Amniotic epithelial cell (primary cell): ENCODE measurements at regions not wholly inside any gene's neighbourhood (a gene's known extent, or its start where the extent isn't known, plus 50 kb on each side); places are given as distances from the start of the nearest gene placed in this dataset.
"Not testable (repeated sequence)": the region's sequence is repeated elsewhere in the genome, so short reads cannot be mapped to it uniquely, and the experiment has no call there.

ENCODE experiments used
- DNase-seq: peaks from one replicate; pipeline ENCODE4 v3.0.0-alpha.2; 2010; ENCODE audit warnings: low read depth

DNA sequence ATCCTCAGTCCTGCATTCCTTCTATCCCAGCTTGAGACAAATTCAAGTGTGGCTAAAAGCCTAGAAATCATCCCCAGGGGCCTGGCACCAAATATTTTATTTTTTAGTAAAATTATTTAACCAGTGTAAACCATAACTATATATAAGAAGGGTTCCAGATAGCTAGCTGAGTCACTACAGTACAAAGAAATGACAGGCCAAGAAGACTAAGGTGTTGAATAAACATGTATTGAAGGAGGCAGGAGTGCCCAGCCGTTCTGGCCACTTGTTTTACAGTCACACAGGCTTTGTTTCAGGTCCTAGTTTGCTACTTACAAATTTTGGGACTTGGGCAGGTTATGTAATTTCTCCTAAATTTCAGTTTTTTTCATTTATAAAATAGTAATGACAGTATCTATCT lies 225.9 kb upstream of the PITX2 start:
- no peak for DNase-seq

DNA sequence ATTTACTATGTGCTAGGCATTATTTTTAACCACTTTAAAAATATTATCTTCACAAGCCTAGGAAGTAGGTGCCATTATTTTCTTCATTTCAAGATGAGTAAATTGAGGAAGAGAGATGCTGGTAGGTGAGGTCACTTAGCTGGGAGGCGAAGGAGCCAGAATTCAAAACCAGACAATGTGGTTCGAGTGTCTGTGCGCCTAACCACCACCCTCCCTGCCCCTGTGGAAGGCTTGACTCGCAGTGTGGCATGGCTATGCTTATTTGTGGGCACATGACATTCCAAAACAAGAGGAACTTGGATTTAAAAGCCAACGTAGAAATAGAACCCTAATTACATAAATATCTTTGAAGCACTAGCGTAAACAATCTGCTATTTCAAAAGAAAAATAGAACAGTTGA lies 226.6 kb upstream of the PITX2 start:
- DNase-seq = no peak

DNA sequence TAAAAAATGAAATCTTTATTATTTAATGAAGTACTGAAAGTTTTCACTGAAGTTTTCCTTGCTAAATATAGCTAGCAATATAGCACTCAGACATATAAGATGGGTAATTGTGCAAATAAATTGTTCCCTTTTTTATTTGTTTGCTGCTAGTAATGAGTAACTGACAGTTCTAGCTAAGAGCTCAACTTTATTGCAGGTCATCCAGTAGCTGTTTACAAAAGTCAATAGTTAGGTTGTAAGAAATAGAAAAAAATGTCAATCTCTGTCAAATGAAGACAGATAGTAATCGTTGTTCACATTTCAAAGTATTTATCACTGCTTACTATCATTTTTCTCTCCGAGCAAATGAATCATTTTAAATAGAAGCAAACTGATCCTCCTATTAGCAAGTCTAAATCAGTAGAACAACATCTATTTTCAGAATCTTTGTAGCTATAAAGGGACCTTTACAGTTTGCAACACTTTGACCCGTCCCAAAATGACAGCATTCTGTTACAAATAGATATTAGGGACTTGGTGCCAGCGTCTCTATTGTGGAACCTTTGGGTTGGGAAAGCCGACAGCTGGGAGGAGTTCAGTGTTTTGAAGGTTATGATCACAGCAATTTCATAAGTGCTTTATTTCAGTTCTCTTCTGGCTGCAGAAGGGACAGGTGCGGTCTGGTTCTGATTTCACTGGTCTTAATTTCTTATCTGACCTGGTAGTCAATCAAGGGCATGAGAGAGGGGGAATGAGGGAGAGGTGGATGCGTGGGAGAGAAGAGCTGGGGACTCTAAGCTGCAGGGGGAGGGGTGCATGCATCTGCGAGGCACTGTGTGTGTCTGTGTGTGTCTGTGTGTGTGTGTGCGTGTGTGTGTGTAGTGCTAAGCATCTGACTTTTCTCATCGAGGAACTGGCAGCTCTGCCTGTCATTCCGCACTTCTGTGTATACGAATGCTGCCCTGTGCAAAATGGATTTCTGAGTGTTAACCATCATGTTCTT lies 227.9 kb upstream of the PITX2 start:
- peak; percentile 51 for DNase-seq

DNA sequence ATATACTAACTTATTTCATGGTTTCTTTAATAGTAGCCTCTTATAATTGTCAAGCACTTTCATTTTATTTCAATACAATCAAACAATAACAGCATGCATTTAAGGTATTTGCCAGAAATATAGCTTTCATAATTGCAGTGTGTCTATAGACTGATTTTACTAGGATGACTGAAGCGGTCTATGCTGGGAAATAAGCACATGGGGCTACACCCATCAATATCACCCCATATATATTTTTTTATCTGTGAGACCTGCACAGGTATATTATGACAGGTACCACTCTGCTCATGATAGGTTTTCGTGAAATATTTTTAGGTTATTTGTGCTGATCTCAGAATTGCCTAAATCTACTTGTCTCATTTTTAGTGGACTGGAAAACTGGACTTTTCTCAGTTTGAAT lies 229.1 kb upstream of the PITX2 start:
- DNase-seq = no peak

DNA sequence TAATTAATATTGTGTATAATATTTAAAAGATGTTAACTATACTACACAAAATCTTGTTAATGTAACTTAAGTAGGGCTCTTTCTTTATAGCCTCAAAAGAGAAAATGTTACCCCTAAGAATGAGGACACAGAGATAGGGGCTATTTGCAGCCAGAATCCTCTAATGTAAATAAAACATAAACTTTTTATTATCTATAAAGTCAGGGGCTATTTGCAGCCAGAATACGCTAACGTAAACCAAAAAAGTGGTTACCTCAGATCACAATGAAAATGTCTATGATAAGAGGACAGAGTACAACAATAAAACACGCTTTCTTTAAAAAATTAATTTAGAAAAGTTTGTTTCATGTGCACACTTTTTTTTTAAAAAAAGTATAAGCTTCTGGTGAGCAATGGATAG lies 229.9 kb upstream of the PITX2 start:
- DNase-seq = no peak

DNA sequence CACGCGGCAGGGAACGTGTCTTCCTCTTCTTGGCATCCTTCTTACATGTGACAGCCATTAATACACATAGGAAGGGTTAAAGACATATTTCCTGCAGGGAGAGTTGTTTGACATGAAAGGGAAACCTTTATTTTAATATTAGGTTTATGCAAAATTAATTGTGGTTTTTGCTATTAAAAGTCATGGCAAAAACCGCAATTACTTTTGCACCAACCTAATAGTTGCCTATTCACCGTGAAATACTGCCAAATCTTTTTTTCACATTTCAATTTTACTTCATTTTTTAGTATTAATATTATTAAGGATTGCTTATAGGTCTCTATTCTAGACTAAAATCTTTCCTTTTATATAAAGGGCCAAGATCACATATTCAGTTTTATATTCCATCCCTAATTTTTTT lies 230.4 kb upstream of the PITX2 start:
- DNase-seq = no peak

DNA sequence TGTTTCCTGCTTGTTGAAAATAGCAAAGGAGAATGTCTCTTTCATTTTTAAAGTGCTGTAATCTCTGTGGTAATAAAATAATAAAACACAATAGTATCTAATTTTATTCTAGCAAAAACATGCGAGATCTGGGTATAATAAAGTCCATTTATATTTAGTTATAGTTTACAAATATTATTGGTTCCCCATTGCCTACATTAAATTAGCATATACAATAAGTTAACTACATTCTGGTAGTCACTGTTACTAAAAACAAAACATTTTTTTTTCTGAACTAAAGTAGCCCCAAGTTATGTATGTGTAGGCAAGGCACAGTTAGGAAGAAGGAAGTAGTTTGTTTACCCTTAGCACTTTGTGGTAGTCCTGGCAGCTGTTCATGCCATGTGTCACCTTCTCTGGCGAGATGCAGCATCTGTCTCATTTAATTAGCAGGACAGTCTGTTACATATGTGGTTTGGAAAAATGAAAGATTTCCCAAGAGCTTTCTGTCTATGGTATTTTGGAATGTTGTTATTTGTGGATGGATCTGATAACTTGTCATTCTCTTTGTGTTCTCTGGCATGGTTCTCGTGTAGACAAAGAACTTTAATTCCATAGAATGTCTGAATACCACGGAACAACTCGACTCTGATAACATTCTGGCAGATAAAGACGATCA lies 231.3 kb upstream of the PITX2 start:
- peak; percentile 94 for DNase-seq

DNA sequence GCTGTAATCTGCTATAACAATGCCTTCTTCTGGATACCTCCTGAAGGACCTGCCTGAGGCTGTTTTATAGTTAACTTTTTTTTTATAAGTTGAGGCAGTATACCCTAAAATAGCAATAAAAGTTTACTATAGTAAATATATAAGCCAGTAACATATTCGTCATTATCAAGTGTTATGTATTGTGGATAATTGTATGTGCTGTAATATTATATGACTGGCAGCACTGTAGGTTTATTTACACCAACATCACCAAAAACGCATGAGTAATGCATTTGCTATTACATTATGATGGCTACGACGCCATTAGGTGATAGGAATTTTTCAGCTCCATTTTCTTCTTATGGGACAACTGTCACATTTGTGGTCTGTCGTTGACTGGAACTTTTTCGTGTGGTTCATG lies 237.2 kb upstream of the PITX2 start:
- no peak for DNase-seq

DNA sequence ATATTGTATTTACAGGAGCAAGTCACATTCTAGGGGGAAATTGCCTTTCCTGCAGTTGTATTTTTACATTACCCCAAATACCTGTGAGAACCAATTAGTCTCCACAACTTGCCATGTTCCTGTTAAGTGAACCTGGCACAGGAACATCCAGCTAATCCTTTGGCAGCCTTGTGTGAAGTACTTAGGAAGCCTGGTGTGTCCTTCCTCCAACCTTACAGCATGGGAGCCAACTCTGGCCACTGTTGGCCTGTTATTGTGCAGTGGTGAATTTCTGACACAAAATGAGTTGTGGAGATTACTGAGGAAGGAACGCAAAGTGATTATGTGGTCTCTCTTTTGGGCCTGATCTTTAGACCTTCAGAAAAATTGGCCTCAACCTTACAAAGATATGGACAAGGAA lies 238.0 kb upstream of the PITX2 start:
- no peak for DNase-seq

DNA sequence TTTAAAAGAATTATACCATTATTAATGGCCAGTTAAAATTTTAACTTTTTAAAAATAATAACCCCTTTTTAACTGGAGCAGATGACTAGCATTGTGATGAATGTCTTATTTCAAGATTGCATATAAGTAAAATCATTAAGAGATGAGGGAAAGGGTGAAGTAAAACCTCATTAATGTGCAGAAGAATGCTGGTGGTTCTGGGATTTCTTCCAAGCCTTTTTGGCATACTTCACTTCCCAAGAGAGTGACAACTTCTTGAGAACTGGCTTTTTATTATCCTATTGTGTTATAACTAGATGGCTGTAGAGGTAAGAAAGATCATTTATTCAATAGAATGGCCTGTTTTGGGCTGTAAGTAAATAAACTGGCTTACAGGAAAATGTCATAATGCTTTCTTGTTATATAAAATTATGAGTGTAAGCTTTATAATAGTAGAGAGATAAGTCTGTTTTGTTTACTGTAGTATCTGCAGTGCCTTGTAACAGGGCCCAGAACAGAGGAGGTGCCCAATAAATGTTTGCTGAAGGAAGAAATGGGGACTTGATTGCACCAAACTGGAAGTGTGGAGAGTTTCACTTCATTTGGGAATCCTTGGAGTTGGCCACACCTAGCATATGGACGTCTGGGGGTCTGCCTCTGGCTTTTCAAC lies 242.9 kb upstream of the PITX2 start:
- peak; percentile 91 for DNase-seq

DNA sequence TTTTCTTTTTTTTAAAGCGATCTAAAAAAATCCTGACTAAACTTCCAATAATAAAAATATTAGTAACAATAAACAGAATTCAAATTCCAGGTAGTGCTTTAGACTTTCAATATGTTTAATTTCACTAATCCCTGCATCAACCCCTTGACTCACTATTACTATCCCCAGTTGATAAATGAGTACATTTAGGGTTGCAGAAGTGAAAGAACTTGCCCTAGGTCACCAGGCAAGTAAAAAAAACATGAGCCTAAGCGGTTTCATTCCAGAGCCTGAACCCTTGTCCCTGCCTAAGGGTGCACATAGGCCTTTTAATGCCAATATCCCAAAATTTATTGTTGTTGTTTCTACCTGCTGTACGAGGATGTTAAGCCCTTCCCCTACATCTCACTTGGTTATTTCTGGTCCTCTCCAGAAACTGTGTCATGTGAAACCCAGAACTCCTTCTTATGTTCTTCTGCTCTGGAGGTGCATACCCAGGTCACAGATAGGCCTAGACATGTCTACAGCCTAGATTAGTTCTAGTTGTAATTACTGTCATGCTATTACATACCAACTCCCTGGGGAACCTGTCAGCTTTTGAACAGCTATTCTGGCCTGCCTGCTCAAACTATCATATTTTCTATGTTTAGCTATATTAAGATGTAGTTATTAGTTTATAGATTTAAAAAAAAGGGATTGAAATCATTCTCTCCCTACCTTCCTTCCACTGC lies 244.5 kb upstream of the PITX2 start:
- no peak for DNase-seq

DNA sequence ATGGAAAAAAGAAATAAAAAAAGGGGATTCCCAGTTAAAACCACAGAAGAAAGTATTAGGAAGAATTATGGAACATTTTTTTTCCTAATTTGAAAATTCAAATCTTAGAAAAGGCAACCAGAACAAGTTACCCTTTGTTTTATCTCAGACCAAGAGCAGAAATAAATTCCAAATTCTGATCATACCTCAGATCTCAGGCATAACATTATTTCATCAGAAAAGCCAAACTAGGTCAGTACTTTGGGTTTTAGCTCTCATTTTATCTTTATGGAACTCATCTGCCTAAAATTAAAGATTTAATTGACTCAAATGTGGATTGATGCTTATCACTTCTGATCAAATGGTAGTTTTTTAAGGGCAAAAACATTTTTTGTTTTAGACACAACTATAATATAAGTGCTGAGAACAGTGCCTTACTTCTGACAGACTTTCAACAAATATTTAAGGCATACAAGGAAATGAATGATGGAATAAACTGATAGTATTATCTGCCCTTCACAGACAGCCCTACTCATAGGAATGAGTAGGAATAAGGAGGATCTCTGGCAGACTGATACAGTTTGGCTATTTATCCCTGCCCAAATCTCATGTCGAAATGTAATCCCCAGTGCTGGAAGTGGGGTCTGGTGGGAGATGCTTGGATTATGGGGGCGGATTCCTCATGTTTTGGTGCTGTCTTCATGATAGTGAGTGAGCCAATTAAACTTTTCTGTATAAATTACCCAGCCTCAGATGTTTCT lies 245.3 kb upstream of the PITX2 start:
- DNase-seq = peak; percentile 63

DNA sequence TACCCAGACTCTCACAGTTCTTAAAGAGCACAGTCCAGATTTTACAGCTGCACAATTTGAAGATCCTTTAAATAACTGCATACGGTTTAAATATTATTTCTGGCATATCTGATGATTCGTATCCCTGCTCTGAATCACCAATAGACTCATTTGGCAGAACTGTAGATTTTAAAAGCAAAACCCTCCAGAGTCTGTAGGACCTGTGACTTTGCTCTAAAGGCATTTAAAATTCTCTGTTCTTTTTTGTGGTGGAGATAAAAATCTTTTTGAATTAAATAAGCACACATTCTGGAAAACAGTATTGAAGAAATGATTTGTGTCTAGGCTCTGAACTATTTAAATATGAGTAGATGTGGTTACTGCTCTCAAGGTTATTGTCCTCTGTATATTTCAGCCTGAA lies 246.2 kb upstream of the PITX2 start:
- DNase-seq = peak; percentile 78

DNA sequence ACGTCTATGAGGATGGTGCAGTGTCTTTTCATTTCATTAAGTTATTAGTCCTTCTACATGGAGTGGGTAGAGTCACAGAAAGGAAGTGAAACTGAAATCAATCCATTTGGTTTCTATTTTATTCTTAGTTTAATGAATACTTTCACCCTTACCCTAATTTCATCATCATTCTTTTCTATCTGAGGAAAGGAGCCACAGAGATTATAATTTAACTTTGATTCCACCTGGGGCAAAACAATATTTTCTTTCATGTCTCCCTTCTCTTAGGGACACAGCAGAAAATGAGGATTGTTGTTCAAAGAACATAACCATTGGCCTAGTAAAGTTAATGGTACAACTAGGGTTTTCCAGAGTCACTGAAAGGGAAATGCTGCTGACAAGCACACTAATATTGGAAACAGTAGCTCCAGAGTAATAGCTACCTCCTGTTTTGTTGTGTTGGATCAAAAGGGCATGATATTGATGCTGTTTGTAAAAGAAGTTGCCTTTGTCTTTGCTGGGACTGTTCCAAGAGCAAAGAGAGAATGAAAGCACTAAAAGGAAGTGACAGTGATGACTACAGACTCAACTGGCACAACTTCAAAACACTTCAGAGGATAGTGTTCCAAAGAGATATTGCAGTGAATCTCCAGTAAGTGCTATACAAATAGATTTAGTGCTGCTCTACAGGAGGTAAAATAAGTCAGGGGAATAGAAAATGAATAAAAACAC lies 247.1 kb upstream of the PITX2 start:
- DNase-seq = no peak

DNA sequence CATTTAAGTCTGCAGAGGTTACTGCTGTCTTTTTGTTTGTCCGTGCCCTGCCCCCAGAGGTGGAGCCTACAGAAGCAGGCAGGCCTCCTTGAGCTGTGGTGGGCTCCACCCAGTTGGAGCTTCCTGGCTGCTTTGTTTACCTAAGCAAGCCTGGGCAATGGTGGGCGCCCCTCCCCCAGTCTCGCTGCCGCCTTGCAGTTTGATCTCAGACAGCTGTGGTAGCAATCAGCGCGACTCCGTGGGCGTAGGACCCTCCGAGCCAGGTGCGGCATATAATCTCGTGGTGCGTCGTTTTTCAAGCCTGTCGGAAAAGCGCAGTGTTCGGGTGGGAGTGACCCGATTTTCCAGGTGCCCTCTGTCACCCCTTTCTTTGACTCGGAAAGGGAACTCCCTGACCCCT lies 253.3 kb upstream of the PITX2 start:
- DNase-seq = not testable (repeated sequence)

DNA sequence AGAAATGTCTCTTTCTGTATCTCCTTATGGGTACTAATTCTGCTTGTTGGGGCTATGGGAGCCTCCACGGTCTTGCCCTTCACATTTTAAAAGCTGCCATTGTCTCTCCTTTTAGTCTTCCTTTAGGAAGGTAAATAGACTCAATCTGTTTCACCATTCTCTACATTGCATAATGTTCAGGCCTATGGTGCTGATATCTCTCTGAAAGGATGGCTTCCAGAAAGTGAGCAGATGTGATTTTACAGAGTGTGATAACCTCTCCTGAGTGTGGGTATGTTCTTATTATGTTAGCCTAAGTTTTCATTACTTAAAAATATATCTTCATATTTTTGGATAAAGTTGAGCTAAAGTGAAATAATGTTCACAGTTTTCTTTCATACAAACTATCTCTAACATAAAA lies 254.0 kb upstream of the PITX2 start:
- peak; percentile 68 for DNase-seq

DNA sequence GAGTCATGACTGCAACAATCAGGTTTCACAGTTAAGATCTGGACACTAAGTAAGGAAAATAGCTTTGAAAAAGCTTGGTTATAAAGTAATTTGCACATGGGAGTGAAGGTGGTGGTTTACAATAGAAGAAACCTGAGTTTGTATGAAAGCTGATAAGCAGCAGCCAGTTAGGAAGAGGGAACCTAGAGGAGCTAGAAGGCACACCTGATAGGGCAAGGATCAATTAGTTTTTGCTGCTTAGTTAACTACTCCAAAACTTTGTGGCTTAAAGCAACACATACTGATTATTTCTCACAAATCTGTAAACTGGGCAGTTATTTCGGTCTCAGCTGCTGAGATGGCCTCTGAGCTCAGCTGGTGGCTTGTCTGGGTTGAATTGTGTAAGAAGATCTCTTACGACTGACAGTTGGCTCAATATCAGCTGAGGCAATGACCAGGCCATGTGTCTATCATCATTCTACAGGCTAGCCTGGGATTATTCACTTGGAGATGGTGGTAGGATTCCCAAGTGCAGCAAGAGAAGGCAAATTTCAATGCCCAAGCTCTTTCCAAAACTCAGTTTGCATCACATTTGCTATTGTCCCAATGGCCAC lies 255.0 kb upstream of the PITX2 start:
- DNase-seq = peak; percentile 79

DNA sequence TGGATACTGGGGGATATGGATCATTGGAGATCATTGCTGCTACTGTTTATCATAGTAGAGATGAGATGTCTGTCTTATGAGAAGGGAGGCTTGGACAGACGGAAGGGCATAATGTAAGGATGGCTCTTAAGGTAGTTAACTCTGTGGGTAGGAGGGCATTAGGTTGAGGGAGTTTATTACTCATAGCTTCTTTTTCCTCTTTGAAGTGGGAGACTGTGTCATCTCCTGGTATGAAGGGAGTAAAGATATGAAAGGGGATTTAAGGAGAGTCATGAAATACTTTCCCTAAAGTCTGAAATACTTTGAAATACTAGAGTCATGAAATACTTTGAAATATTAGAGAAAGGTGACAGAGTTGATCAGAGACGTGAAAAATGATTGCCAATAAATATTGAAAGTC lies 255.5 kb upstream of the PITX2 start:
- DNase-seq = peak; percentile 86

DNA sequence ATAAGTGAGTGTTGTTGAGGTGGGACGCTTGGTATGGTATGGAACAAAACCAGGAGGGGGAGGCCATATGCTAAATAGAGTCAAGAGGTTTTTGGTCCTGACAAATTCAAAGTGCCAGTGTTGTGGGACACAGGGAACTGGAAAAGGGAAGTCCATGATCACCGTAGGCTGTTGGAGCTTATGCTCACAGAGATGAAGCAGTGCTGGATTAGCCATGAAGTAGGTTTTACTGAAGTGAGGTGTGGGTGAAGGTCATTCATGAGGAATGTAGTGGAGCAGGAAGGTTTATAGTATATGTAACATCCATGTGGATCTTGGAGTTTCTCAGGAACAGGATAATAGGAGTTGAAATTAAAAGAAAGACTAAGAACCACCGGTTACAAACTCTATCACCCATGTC lies 256.1 kb upstream of the PITX2 start:
- DNase-seq = no peak

DNA sequence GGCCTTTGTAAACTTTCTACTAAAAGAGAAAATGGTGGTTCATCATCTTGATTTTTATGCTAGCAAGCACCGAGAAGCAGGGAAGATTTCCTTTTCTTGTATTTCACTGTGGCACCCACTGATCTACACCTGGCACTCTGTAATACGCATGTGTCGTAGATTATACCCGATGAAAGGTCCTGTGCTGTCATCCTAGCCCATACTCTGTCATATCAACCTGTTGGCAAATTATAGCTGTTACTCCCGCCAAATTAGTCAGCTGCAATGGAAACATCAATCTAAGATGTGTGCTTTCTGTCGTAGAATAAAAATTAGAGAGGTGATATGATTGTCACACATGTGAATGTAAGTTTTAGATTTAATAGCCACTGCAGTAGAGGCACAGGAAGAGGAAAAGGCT lies 263.4 kb upstream of the PITX2 start:
- DNase-seq = no peak

DNA sequence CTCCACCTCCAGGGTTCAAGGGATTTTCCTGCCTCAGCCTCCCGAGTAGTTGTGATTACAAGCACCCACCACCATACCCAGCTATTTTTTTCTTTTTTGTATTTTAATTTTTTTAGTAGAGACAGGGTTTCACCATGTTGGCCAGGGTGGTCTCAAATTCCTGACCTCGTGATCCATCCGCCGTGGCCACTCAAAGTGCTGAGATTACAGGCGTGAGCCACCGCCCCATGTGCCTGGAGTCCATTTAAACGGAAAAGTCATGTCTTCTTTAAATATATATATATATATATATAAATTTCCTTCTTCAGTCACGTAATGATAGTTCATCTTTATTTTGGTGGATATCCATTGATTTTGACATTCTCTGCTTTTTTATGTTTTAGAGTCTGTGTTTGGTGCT lies 264.0 kb upstream of the PITX2 start:
- DNase-seq = no peak
